K562 (cell line): ENCODE measurements at regions not wholly inside any gene's neighbourhood (a gene's known extent, or its start where the extent isn't known, plus 50 kb on each side); places are given as distances from the start of the nearest gene placed in this dataset.
"Not testable (repeated sequence)": the region's sequence is repeated elsewhere in the genome, so short reads cannot be mapped to it uniquely, and the experiment has no call there.

Source experiments
- ATAC-seq: fragments of 200-7000 bp; cut with Tn5 transposase; 3 replicates; pipeline ENCODE4 v1.9.1; 2020; ENCODE audit warnings: moderate library complexity
- BruUV-seq: library from RNA; stranded (reverse); fragments of 400-500 nt; replicated peaks from 2 replicates; lab custom pipeline; 2021; lab: Mats Ljungman, UMichigan
- CTCF ChIA-PET: fragments of 300-600 bp; formaldehyde crosslinking; extraction: SDS; loops from one replicate; lab custom pipeline; 2021; ENCODE audit warnings: low intra/inter-chr PET ratio; lab: Yijun Ruan, JAX
- POLR2A ChIA-PET: fragments of 300-600, 350-650 bp; sonication (Branson Sonifier 250); formaldehyde crosslinking; extraction: SDS; loops from one replicate; lab custom pipeline; 2021; ENCODE audit warnings: antibody characterized with exemption, inconsistent platforms; lab: Yijun Ruan, JAX
- DNase-seq, 4 experiments: peaks; one replicate each; pipeline versions ENCODE4 v3.0.0 to v3.0.0-alpha.2; 2011 to 2018; ENCODE audit warnings: low spot score in 3 of 4, mixed read lengths in 3 of 4; ENCODE audit errors: extremely low read depth in 1 of 4
- FAIRE-seq: peaks from 2 replicates; lab custom pipeline; 2011; peaks lifted over from hg19 to GRCh38; lab: Jason Lieb, UNC
- H2AFZ ChIP-seq: 2 replicates; pipeline ENCODE4 v1.6.0; 2011; ENCODE audit warnings: low read depth, low read length, control low read depth, inconsistent platforms
- H3K27ac ChIP-seq: fragments of 200-600 bp; 3 replicates; pipeline ENCODE4 v1.8.0; 2011; ENCODE audit warnings: low read depth, mild to moderate bottlenecking, control low read depth, inconsistent platforms, low read length, moderate library complexity, mixed read lengths; ENCODE audit errors: extremely low read depth
- H3K27me3 ChIP-seq, 2 experiments: fragments of 300-600 bp in 1 of 2; 2 replicates in 1 of 2; 3 replicates in 1 of 2; pipeline versions ENCODE4 v1.6.0 to v1.8.0; 2011; ENCODE audit warnings: inconsistent platforms in 2 of 2, low read length in 2 of 2, mild to moderate bottlenecking in 1 of 2, mixed read lengths in 1 of 2, moderate library complexity in 1 of 2; ENCODE audit not compliant: control insufficient read depth in 2 of 2, insufficient read depth in 2 of 2
- H3K36me3 ChIP-seq: fragments of 300-600 bp; 3 replicates; pipeline ENCODE4 v1.8.0; 2011; ENCODE audit warnings: mild to moderate bottlenecking, low read length, inconsistent platforms; ENCODE audit not compliant: control insufficient read depth, insufficient read depth
- H3K4me1 ChIP-seq, 2 experiments: fragments of 200-600 bp in 1 of 2; replicated peaks in 1 of 2; 2 replicates in 1 of 2; 3 replicates in 1 of 2; pipeline versions ENCODE4 v1.5.1 to v1.8.0; 2011; ENCODE audit warnings: inconsistent platforms in 2 of 2, low read length in 2 of 2, mild to moderate bottlenecking in 1 of 2, mixed read lengths in 1 of 2, moderate library complexity in 1 of 2; ENCODE audit not compliant: control insufficient read depth in 2 of 2, insufficient read depth in 2 of 2
- H3K4me2 ChIP-seq: 2 replicates; pipeline ENCODE4 v1.6.1; 2011; ENCODE audit warnings: low read length, control low read depth, inconsistent platforms, mixed read lengths; ENCODE audit not compliant: insufficient read depth
- H3K4me3 ChIP-seq: fragments of 200-600 bp; sonication (generic), shearing (Covaris generic); 2 replicates; pipeline ENCODE4 v1.5.1; 2016; ENCODE audit warnings: control low read depth, inconsistent platforms
- H3K79me2 ChIP-seq: fragments of 200-600 bp; 3 replicates; pipeline ENCODE4 v1.8.0; 2011; ENCODE audit warnings: low read length, inconsistent platforms; ENCODE audit not compliant: control insufficient read depth, insufficient read depth
- H3K9ac ChIP-seq, 2 experiments: 2 replicates each; pipeline versions ENCODE4 v1.6.0 to v1.6.1; 2011; ENCODE audit warnings: low read depth in 2 of 2, low read length in 2 of 2, control low read depth in 1 of 2, inconsistent platforms in 1 of 2, mild to moderate bottlenecking in 1 of 2, mixed read lengths in 1 of 2; ENCODE audit not compliant: insufficient read depth in 1 of 2
- H3K9me1 ChIP-seq: one replicate; pipeline ENCODE4 v1.6.0; 2011; ENCODE audit warnings: inconsistent platforms, mild to moderate bottlenecking, low read length, moderate library complexity; ENCODE audit not compliant: control insufficient read depth, insufficient read depth
- H3K9me3 ChIP-seq: replicated peaks from 2 replicates; pipeline ENCODE4 v1.5.1; 2011; ENCODE audit warnings: low read depth, low read length, inconsistent platforms; ENCODE audit not compliant: control insufficient read depth, insufficient read depth
- H4K20me1 ChIP-seq: replicated peaks from 2 replicates; pipeline ENCODE4 v1.6.1; 2011; ENCODE audit warnings: low read length, inconsistent platforms, mixed read lengths; ENCODE audit not compliant: control insufficient read depth, insufficient read depth
- HDAC1 ChIP-seq, 2 experiments: fragments of 450-650 bp; IDR thresholded peaks; 2 replicates each; pipeline ENCODE4 v1.6.1; 2016 to 2017; ENCODE audit warnings: inconsistent platforms in 1 of 2, mild to moderate bottlenecking in 1 of 2, moderate library complexity in 1 of 2
- OTX1 ChIP-seq: fragments of 450-650 bp; formaldehyde crosslinking; IDR thresholded peaks from 2 replicates; pipeline ENCODE4 v1.4.0; 2022; ENCODE audit warnings: mild to moderate bottlenecking
- WGBS: fragments of 100-300 bp; shearing (Covaris generic); methylation state at CpG from one replicate; pipeline ENCODE4 v1.1.6; 2016; ENCODE audit warnings: low coverage, mixed read lengths; ENCODE audit not compliant: insufficient coverage; ENCODE audit errors: missing lambda C conversion rate; 5-methylcytosine and 5-hydroxymethylcytosine counted together
- in situ Hi-C: fragments of 300-500 bp; cut with MboI; formaldehyde crosslinking; loops from 4 replicates; pipeline ENCODE4 v1.15.0; 2018; ENCODE audit warnings: inconsistent platforms, mixed read lengths
- intact Hi-C: fragments of 100-400 bp; cut with micrococcal nuclease; formaldehyde crosslinking; loops from 2 replicates; pipeline ENCODE4 v1.14.2; 2022

- FAIRE-seq (no peak), DNase-seq (no peak), ATAC-seq (no peak)
- intact Hi-C loops: no loop called here
- Histone ChIP-seq H3K27me3 (no peaks in the 10 kb centered on the region), H3K27ac (no peak overlapping the region), H3K4me3 (no peak overlapping the region), H3K9ac (no peak overlapping the region), H3K4me2 (no peak overlapping the region), H3K9me1 (no peaks in the 10 kb centered on the region), H3K9me3 (no peaks in the 10 kb centered on the region), H3K4me1 (no peaks in the 10 kb centered on the region), H2AFZ (no peak overlapping the region), H3K36me3 (no peaks in the 10 kb centered on the region), H4K20me1 (no peaks in the 10 kb centered on the region), H3K79me2 (no peaks in the 10 kb centered on the region)
- no peak for TF ChIP-seq HDAC1 (IDR thresholded peaks at IDR 0.05)
- no peak for TF ChIP-seq OTX1 (CRISPR knock-in tag)
- in situ Hi-C loops: no loop called here
- POLR2A ChIA-PET: no interaction called here
- CTCF ChIA-PET: no interaction called here
- BruUV-seq: no TSS peak
Measured at GRCh38 chr12:58673021-58673420, 247.3 kb downstream of the LRIG3 start.

GRCh38 chr12:58677833-58678232 is 242.5 kb downstream of the LRIG3 start:
- H3K27me3 ChIP-seq, H3K9ac ChIP-seq, H2AFZ ChIP-seq, H3K27ac ChIP-seq, CTCF ChIA-PET, H3K4me3 ChIP-seq, FAIRE-seq, H3K79me2 ChIP-seq, POLR2A ChIA-PET, in situ Hi-C loops, H3K4me1 ChIP-seq, BruUV-seq, intact Hi-C loops, ATAC-seq, H3K36me3 ChIP-seq, H3K4me2 ChIP-seq, H3K9me3 ChIP-seq, H4K20me1 ChIP-seq, H3K9me1 ChIP-seq, DNase-seq: not testable (repeated sequence)
- 0% methylated on average over 2 of the region's 3 CpGs for WGBS
